ENCODE measurements at regions not wholly inside any gene's neighbourhood (a gene's known extent, or its start where the extent isn't known, plus 50 kb on each side); places are given as distances from the start of the nearest gene placed in this dataset.

GRCh38 chr3:102163039-102163817 is 271.6 kb upstream of the ZPLD1 start:
- ChIA-PET CTCF (interaction anchor here (1.0 to 2.4 kb wide), 7 partner anchors 11 to 360 kb away, joined by 3 to 14 read pairs (median 5); no protein-coding TSS in a partner anchor), POLR2A (interaction anchor here (1.1 kb wide), 1 partner anchor 314 kb away, joined by 3 read pairs; the partner anchor contains the start of gene NFKBIZ)
- H2AFZ ChIP-seq (ENCODE audit: low read depth, low read length) = no peak overlapping the region
- peak; percentile 94 for FAIRE-seq
- peak; percentile 98 for DNase-seq (ENCODE audit: low read depth, low spot score)
- no peak overlapping the region for H3K4me3 ChIP-seq (replicated peaks in 1 of 3; ENCODE audit: insufficient read depth in 1 of 3, low read depth in 1 of 3, low read length in 3 of 3)
- no peaks in the 10 kb centered on the region for H3K9me3 ChIP-seq (replicated peaks; ENCODE audit: control insufficient read depth, insufficient read depth, low read length)
- H3K79me2 ChIP-seq (ENCODE audit: control insufficient read depth, insufficient read depth, low read length) = no peaks in the 10 kb centered on the region
- no peaks in the 10 kb centered on the region for H3K27me3 ChIP-seq (ENCODE audit: control insufficient read depth in 2 of 2, insufficient read depth in 2 of 2, low read length in 2 of 2)
- dilution Hi-C loops (cut with MboI; ENCODE audit: extremely low pct_ligation_motif_present, low sequenced_read_pairs) (loop anchor here (25.0 kb wide), 1 partner anchor 301 kb away; no protein-coding TSS in a partner anchor), intact Hi-C loops (cut with micrococcal nuclease) (loop anchor here (1.0 to 2.0 kb wide), 9 partner anchors 11 to 477 kb away; partner anchors contain the start of genes NFKBIZ and RPL24)
- no peaks in the 10 kb centered on the region for H3K36me3 ChIP-seq (ENCODE audit: control insufficient read depth in 2 of 2, extremely low read depth in 1 of 2, insufficient read depth in 2 of 2, low read length in 2 of 2)
- no TSS peak for BruUV-seq (replicated peaks)
- H3K27ac ChIP-seq (ENCODE audit: insufficient read depth, low read depth, low read length) = peak overlapping the region; percentile 94
- H3K9ac ChIP-seq (replicated peaks; ENCODE audit: extremely low read depth, insufficient read depth, low read length) = peak overlapping the region; percentile 79
- peaks cover 28% of the 10 kb centered on the region for H3K4me1 ChIP-seq (ENCODE audit: control insufficient read depth, extremely low read depth, insufficient read depth, low read length)
- TF ChIP-seq JUN (IDR thresholded peaks at IDR 0.05; ENCODE audit: borderline replicate concordance, insufficient read depth, insufficient read length, low read depth) = peak; percentile 82
- no peak for TF ChIP-seq MAX (IDR thresholded peaks at IDR 0.05; ENCODE audit: insufficient read depth, insufficient read length)
- TF ChIP-seq CTCF (IDR thresholded peaks at IDR 0.05; ENCODE audit: extremely low read depth in 1 of 2, insufficient read depth in 1 of 2, low read depth in 1 of 2, low read length in 2 of 2) = no peak
- TF ChIP-seq POLR2AphosphoS5 (IDR thresholded peaks at IDR 0.05; ENCODE audit: insufficient read depth, low read depth, low read length) = peak; percentile 21
- TF ChIP-seq POLR2A (IDR thresholded peaks at IDR 0.05; ENCODE audit: low read depth, low read length) = no peak
- TF ChIP-seq EZH2 (IDR thresholded peaks at IDR 0.05; ENCODE audit: borderline replicate concordance, low read depth, low read length, severe bottlenecking) = no peak
- TF ChIP-seq FOS (IDR thresholded peaks at IDR 0.05; ENCODE audit: borderline replicate concordance, insufficient read depth, low read length) = peak; percentile 57
- TF ChIP-seq GATA2 (IDR thresholded peaks at IDR 0.05; ENCODE audit: insufficient read depth, insufficient read length, low read depth, low read length) = peak; percentile 78
- no peak for TF ChIP-seq MYC (IDR thresholded peaks at IDR 0.05; ENCODE audit: low read depth, low read length)
- H3K4me2 ChIP-seq (ENCODE audit: insufficient read depth, low read length) = peak overlapping the region; percentile 15
- H4K20me1 ChIP-seq (replicated peaks; ENCODE audit: control insufficient read depth, extremely low read depth, insufficient read depth, low read length) = no peaks in the 10 kb centered on the region
- no peaks in the 10 kb centered on the region for H3K9me1 ChIP-seq (replicated peaks; ENCODE audit: control insufficient read depth, extremely low read depth, insufficient read depth, low read length)
